ENCODE measurements at regions not wholly inside any gene's neighbourhood (a gene's known extent, or its start where the extent isn't known, plus 50 kb on each side); places are given as distances from the start of the nearest gene placed in this dataset.

- H3K27ac ChIP-seq (replicated peaks): no peak overlapping the region
- TF ChIP-seq CTCF (IDR thresholded peaks at IDR 0.05; ENCODE audit: borderline replicate concordance): no peak
- intact Hi-C loops (cut with micrococcal nuclease): no loop called here
- H3K36me3 ChIP-seq: no peaks in the 10 kb centered on the region
- peaks cover 10% of the 10 kb centered on the region for H3K27me3 ChIP-seq (ENCODE audit: low read depth)
- H3K4me3 ChIP-seq: no peak overlapping the region
- H3K9me3 ChIP-seq (replicated peaks): peaks cover 2% of the 10 kb centered on the region
- peaks cover 4% of the 10 kb centered on the region for H3K4me1 ChIP-seq
- DNase-seq: no peak
Measured at GRCh38 chr7:32241636-32242035, 171.4 kb upstream of the PDE1C start.

- Histone ChIP-seq H3K9me3 (replicated peaks) (peaks cover 19% of the 10 kb centered on the region), H3K4me1 (peaks cover 4% of the 10 kb centered on the region), H3K27ac (replicated peaks) (no peak overlapping the region), H3K4me3 (no peak overlapping the region), H3K36me3 (no peaks in the 10 kb centered on the region), H3K27me3 (ENCODE audit: low read depth) (peaks cover 10% of the 10 kb centered on the region)
- intact Hi-C loops (cut with micrococcal nuclease): no loop called here
- no peak for TF ChIP-seq CTCF (IDR thresholded peaks at IDR 0.05; ENCODE audit: borderline replicate concordance)
- no peak for DNase-seq
Measured at GRCh38 chr7:32239764-32240163, 169.6 kb upstream of the PDE1C start.

- intact Hi-C loops (cut with micrococcal nuclease): no loop called here
- no peak for DNase-seq
- Histone ChIP-seq H3K27me3 (ENCODE audit: low read depth) (peaks cover 52% of the 10 kb centered on the region), H3K4me3 (no peak overlapping the region), H3K9me3 (replicated peaks) (peaks cover 13% of the 10 kb centered on the region), H3K4me1 (peaks cover 3% of the 10 kb centered on the region), H3K27ac (replicated peaks) (no peak overlapping the region), H3K36me3 (no peaks in the 10 kb centered on the region)
- no peak for TF ChIP-seq CTCF (IDR thresholded peaks at IDR 0.05; ENCODE audit: borderline replicate concordance)
Measured at GRCh38 chr7:32228601-32229000, 158.4 kb upstream of the PDE1C start.

GRCh38 chr7:32227746-32228145 is 157.5 kb upstream of the PDE1C start:
- H3K36me3 ChIP-seq: no peaks in the 10 kb centered on the region
- no peak overlapping the region for H3K4me3 ChIP-seq
- H3K9me3 ChIP-seq (replicated peaks): peaks cover 13% of the 10 kb centered on the region
- DNase-seq: no peak
- H3K27ac ChIP-seq (replicated peaks): no peak overlapping the region
- peaks cover 3% of the 10 kb centered on the region for H3K4me1 ChIP-seq
- TF ChIP-seq CTCF (IDR thresholded peaks at IDR 0.05; ENCODE audit: borderline replicate concordance): no peak
- intact Hi-C loops (cut with micrococcal nuclease): no loop called here
- H3K27me3 ChIP-seq (ENCODE audit: low read depth): peaks cover 55% of the 10 kb centered on the region

- DNase-seq: no peak
- intact Hi-C loops (cut with micrococcal nuclease): no loop called here
- no peaks in the 10 kb centered on the region for H3K4me1 ChIP-seq
- no peaks in the 10 kb centered on the region for H3K36me3 ChIP-seq
- no peak overlapping the region for H3K4me3 ChIP-seq
- peaks cover 53% of the 10 kb centered on the region for H3K27me3 ChIP-seq (ENCODE audit: low read depth)
- peaks cover 13% of the 10 kb centered on the region for H3K9me3 ChIP-seq (replicated peaks)
- no peak overlapping the region for H3K27ac ChIP-seq (replicated peaks)
- no peak for TF ChIP-seq CTCF (IDR thresholded peaks at IDR 0.05; ENCODE audit: borderline replicate concordance)
Measured at GRCh38 chr7:32224276-32224675, 154.1 kb upstream of the PDE1C start.

- Histone ChIP-seq H3K36me3 (no peaks in the 10 kb centered on the region), H3K9me3 (replicated peaks) (peaks cover 13% of the 10 kb centered on the region), H3K4me1 (no peaks in the 10 kb centered on the region), H3K4me3 (no peak overlapping the region), H3K27me3 (ENCODE audit: low read depth) (peaks cover 48% of the 10 kb centered on the region), H3K27ac (replicated peaks) (no peak overlapping the region)
- DNase-seq: no peak
- no peak for TF ChIP-seq CTCF (IDR thresholded peaks at IDR 0.05; ENCODE audit: borderline replicate concordance)
- intact Hi-C loops (cut with micrococcal nuclease): no loop called here
Measured at GRCh38 chr7:32223721-32224120, 153.5 kb upstream of the PDE1C start.
